H1 (cell line): ENCODE measurements at regions not wholly inside any gene's neighbourhood (a gene's known extent, or its start where the extent isn't known, plus 50 kb on each side); places are given as distances from the start of the nearest gene placed in this dataset.

Source experiments
- CHD7 ChIP-seq: fragments of 300-600 bp; sonication (generic); IDR thresholded peaks from 2 replicates; pipeline ENCODE4 v1.7.1; 2012; ENCODE audit warnings: low read length, moderate library complexity, mild to moderate bottlenecking, inconsistent platforms; ENCODE audit not compliant: insufficient replicate concordance

- no peak for TF ChIP-seq CHD7
These were observed 687.7 kb upstream of the RBFOX1 start (continued) for GRCh38 chr16:6644916-6645315.
